Ishikawa (cell line): ENCODE measurements at regions not wholly inside any gene's neighbourhood (a gene's known extent, or its start where the extent isn't known, plus 50 kb on each side); places are given as distances from the start of the nearest gene placed in this dataset.

Experiments used
- CEBPB ChIP-seq: IDR thresholded peaks from 2 replicates; pipeline ENCODE4 v1.6.1; 2012
- CREB1 ChIP-seq: IDR thresholded peaks from 2 replicates; pipeline ENCODE4 v1.6.1; 2012; ENCODE audit warnings: low read depth
- EGR1 ChIP-seq: IDR thresholded peaks from 2 replicates; pipeline ENCODE4 v1.6.1; 2012
- EP300 ChIP-seq: IDR thresholded peaks from 2 replicates; pipeline ENCODE4 v1.6.1; 2012; ENCODE audit warnings: borderline replicate concordance
- NFIC ChIP-seq: IDR thresholded peaks from 2 replicates; pipeline ENCODE4 v1.6.1; 2012
- RAD21 ChIP-seq: IDR thresholded peaks from 2 replicates; pipeline ENCODE4 v1.6.1; 2012; ENCODE audit warnings: low read depth
- TAF1 ChIP-seq: IDR thresholded peaks from 2 replicates; pipeline ENCODE4 v1.6.1; 2012; ENCODE audit warnings: low read depth, mild to moderate bottlenecking
- TCF12 ChIP-seq: IDR thresholded peaks from 2 replicates; pipeline ENCODE4 v1.6.1; 2012; ENCODE audit warnings: low read depth
- YY1 ChIP-seq: IDR thresholded peaks from 2 replicates; pipeline ENCODE4 v1.6.1; 2012; ENCODE audit warnings: low read depth
- ZBTB7A ChIP-seq: IDR thresholded peaks from 2 replicates; pipeline ENCODE4 v1.6.1; 2012; ENCODE audit warnings: low read depth
- TF ChIP-seq, protein P1 (sequence below): IDR thresholded peaks from 2 replicates; pipeline ENCODE4 v1.6.1; 2012
- TF ChIP-seq, protein P2 (sequence below): IDR thresholded peaks from 2 replicates; pipeline ENCODE4 v1.6.1; 2012; ENCODE audit warnings: low read depth, mild to moderate bottlenecking

DNA sequence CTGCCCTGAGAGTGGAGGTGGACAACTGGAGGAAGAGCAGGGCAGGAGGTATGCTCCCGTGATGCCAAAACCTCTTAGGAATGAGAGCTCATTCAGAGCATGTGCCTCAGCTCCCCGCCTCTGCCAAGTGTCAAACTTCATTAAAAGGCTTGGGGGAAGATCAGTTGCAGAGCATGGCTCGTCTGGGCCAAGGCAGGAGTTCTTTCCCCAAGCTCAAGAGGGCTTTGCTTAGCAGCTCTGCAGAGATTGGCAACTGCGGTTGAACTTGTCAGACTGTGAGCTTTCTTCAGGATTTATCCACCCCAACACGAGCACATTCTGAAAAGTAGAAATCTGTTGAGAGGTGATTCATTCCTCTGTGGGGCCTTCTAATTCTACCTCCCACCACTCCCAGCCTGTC lies 248.1 kb downstream of the HS3ST3A1 start:
- no peak for TF ChIP-seq TAF1
- TF ChIP-seq, protein P1, sequence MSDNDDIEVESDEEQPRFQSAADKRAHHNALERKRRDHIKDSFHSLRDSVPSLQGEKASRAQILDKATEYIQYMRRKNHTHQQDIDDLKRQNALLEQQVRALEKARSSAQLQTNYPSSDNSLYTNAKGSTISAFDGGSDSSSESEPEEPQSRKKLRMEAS = no peak
- no peak for TF ChIP-seq CREB1
- no peak for TF ChIP-seq RAD21
- TF ChIP-seq ZBTB7A = no peak
- no peak for TF ChIP-seq EP300
- no peak for TF ChIP-seq YY1
- no peak for TF ChIP-seq CEBPB
- TF ChIP-seq, protein P2, sequence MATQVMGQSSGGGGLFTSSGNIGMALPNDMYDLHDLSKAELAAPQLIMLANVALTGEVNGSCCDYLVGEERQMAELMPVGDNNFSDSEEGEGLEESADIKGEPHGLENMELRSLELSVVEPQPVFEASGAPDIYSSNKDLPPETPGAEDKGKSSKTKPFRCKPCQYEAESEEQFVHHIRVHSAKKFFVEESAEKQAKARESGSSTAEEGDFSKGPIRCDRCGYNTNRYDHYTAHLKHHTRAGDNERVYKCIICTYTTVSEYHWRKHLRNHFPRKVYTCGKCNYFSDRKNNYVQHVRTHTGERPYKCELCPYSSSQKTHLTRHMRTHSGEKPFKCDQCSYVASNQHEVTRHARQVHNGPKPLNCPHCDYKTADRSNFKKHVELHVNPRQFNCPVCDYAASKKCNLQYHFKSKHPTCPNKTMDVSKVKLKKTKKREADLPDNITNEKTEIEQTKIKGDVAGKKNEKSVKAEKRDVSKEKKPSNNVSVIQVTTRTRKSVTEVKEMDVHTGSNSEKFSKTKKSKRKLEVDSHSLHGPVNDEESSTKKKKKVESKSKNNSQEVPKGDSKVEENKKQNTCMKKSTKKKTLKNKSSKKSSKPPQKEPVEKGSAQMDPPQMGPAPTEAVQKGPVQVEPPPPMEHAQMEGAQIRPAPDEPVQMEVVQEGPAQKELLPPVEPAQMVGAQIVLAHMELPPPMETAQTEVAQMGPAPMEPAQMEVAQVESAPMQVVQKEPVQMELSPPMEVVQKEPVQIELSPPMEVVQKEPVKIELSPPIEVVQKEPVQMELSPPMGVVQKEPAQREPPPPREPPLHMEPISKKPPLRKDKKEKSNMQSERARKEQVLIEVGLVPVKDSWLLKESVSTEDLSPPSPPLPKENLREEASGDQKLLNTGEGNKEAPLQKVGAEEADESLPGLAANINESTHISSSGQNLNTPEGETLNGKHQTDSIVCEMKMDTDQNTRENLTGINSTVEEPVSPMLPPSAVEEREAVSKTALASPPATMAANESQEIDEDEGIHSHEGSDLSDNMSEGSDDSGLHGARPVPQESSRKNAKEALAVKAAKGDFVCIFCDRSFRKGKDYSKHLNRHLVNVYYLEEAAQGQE = no peak
- no peak for TF ChIP-seq TCF12
- no peak for TF ChIP-seq NFIC
- no peak for TF ChIP-seq EGR1
